Gastrocnemius medialis (tissue), 4 donors: ENCODE measurements at regions not wholly inside any gene's neighbourhood (a gene's known extent, or its start where the extent isn't known, plus 50 kb on each side); places are given as distances from the start of the nearest gene placed in this dataset.

Experiments used
- ATAC-seq, 2 donors: fragments of 150-250 bp; one replicate each; pipeline ENCODE4 v1.9.1; 2016
- DNase-seq, 2 donors: peaks; one replicate each; pipeline ENCODE4 v3.0.0-alpha.2; 2019
- H3K27ac ChIP-seq, 4 donors: fragments of 200-600 bp; sonication (generic); 1 replicate in 1 of 4; 2 replicates in 3 of 4; pipeline ENCODE4 v1.5.1; 2016 to 2018; ENCODE audit warnings: mild to moderate bottlenecking in 2 of 4, moderate library complexity in 1 of 4
- H3K27me3 ChIP-seq, 3 donors: fragments of 200-600 bp; sonication (generic) in 2 of 3; 1 replicate in 1 of 3; 2 replicates in 2 of 3; pipeline versions ENCODE4 v1.5.1 to v1.6.0; 2016 to 2019; ENCODE audit warnings: mild to moderate bottlenecking in 1 of 3, moderate library complexity in 1 of 3
- H3K36me3 ChIP-seq, 2 donors: fragments of 200-600 bp; sonication (generic) in 1 of 2; one replicate each; pipeline ENCODE4 v1.5.1; 2017 to 2018
- H3K4me1 ChIP-seq, 2 donors: fragments of 200-600 bp; sonication (generic) in 1 of 2; one replicate each; pipeline ENCODE4 v1.5.1; 2016 to 2017; ENCODE audit warnings: mild to moderate bottlenecking in 2 of 2
- H3K4me3 ChIP-seq, 4 donors: fragments of 200-600 bp; sonication (generic) in 3 of 4; 1 replicate in 1 of 4; 2 replicates in 3 of 4; pipeline ENCODE4 v1.5.1; 2016 to 2019; ENCODE audit warnings: mild to moderate bottlenecking in 2 of 4
- H3K9me3 ChIP-seq, 3 donors: fragments of 200-600 bp; sonication (generic) in 2 of 3; 1 replicate in 1 of 3; 2 replicates in 2 of 3; pipeline ENCODE4 v1.5.1; 2016 to 2019
- POLR2A ChIP-seq, 2 donors: fragments of 450-650 bp; IDR thresholded peaks; one replicate each; pipeline ENCODE4 v1.6.1; 2017; ENCODE audit warnings: antibody characterized with exemption in 2 of 2, mild to moderate bottlenecking in 2 of 2, moderate library complexity in 2 of 2
- in situ Hi-C, 4 donors: fragments of 200-750 bp; cut with MboI; loops; one replicate each; pipeline versions ENCODE4 v1.15.0 to v1.8.0; 2017; ENCODE audit warnings: low sequenced_read_pairs in 4 of 4
- intact Hi-C: fragments of 100-400 bp; cut with DNase I; formaldehyde crosslinking; loops from one replicate; pipeline ENCODE4 v1.15.1; 2023; ENCODE audit warnings: low total_unique reads
- TF ChIP-seq, protein P1 (sequence below), 5 experiments: fragments of 450-650 bp in 3 of 5; fragments of 200-600 bp in 2 of 5; sonication (generic) in 2 of 5; IDR thresholded peaks in 4 of 5; conservative IDR thresholded peaks in 1 of 5; 1 replicate in 4 of 5; 2 replicates in 1 of 5; pipeline ENCODE4 v1.5.1; 2016 to 2019; ENCODE audit warnings: antibody characterized with exemption in 5 of 5, mild to moderate bottlenecking in 3 of 5, moderate library complexity in 3 of 5

DNA sequence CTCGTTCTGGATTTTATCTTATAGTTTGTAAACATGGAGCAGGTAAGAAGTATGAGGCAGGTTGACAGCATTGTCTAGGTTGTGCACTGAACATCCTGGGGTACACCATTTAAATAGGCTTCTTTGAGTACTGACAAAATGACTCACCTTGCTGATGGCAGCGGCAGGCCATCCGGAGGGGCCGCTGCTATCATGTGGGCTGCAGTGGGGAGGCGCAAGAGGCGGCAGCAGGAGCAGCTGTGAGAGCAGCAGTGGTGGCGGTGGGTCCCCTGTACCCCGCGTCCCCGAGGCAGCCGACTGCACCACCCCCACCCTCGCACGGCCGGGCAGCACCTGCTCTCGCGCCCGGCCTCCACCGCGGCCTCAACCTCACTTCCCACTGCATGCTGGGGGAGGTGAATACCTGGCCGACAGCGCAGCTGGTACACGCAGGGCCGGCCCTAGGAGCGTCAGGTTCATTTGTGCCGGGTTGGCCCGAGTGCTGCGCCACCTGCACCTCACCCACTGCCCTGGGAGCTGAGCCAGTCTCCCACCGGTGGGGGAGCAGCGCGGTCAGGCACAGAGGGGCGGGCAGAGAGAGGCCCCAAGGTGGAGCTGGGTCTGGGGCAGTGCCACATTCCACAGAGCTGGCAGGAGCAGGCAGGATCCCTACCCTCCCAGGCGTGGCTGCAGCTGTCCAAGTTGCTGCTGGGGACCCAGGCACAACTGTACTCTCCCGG lies 154.5 kb upstream of the RBMS1 start:
- no peak overlapping the region for H3K4me3 ChIP-seq

DNA sequence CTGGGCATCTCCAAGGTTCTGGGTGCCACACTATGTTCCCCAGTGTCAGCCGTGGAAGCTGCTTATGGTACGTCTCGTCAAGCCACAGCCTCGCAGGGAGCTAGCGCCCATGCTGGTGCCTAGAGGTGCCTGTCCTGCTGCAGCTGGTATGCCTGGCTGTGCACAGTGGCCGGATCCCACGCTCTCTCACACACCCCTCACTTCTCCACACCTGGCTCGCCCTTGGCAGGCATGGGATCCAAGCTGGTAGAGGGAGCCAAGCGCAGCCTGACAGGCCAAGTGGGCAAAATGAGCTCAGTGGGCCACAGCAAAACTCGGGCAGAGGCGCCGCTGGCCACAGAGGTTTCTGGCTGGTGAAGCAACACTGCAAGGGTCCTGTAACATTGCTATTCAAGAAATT lies 156.1 kb upstream of the RBMS1 start:
- no peak for DNase-seq
- no peak for TF ChIP-seq POLR2A (IDR thresholded peaks at IDR 0.05)
- TF ChIP-seq, protein P1, sequence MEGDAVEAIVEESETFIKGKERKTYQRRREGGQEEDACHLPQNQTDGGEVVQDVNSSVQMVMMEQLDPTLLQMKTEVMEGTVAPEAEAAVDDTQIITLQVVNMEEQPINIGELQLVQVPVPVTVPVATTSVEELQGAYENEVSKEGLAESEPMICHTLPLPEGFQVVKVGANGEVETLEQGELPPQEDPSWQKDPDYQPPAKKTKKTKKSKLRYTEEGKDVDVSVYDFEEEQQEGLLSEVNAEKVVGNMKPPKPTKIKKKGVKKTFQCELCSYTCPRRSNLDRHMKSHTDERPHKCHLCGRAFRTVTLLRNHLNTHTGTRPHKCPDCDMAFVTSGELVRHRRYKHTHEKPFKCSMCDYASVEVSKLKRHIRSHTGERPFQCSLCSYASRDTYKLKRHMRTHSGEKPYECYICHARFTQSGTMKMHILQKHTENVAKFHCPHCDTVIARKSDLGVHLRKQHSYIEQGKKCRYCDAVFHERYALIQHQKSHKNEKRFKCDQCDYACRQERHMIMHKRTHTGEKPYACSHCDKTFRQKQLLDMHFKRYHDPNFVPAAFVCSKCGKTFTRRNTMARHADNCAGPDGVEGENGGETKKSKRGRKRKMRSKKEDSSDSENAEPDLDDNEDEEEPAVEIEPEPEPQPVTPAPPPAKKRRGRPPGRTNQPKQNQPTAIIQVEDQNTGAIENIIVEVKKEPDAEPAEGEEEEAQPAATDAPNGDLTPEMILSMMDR (IDR thresholded peaks at IDR 0.05 in 4 of 5, conservative IDR thresholded peaks at IDR 0.05 in 1 of 5), result no peak
- no peaks in the 10 kb centered on the region for H3K4me1 ChIP-seq
- intact Hi-C loops, result no loop called here
- ATAC-seq, result no peak
- no peaks in the 10 kb centered on the region for H3K9me3 ChIP-seq
- no peaks in the 10 kb centered on the region for H3K36me3 ChIP-seq
- H3K4me3 ChIP-seq, result no peak overlapping the region
- in situ Hi-C loops, result no loop called here
- no peaks in the 10 kb centered on the region for H3K27me3 ChIP-seq
- H3K27ac ChIP-seq, result no peak overlapping the region

More for the DNA sequence above, 154.5 kb upstream of the RBMS1 start:
- DNase-seq, result no peak
- Histone ChIP-seq H3K27me3 (no peaks in the 10 kb centered on the region), H3K4me1 (no peaks in the 10 kb centered on the region), H3K9me3 (no peaks in the 10 kb centered on the region), H3K36me3 (no peaks in the 10 kb centered on the region), H3K27ac (no peak overlapping the region)
- no peak for ATAC-seq
- intact Hi-C loops (no loop called here), in situ Hi-C loops (no loop called here)
- TF ChIP-seq POLR2A (IDR thresholded peaks at IDR 0.05), result no peak
- TF ChIP-seq, protein P1 (IDR thresholded peaks at IDR 0.05 in 4 of 5, conservative IDR thresholded peaks at IDR 0.05 in 1 of 5), result no peak

DNA sequence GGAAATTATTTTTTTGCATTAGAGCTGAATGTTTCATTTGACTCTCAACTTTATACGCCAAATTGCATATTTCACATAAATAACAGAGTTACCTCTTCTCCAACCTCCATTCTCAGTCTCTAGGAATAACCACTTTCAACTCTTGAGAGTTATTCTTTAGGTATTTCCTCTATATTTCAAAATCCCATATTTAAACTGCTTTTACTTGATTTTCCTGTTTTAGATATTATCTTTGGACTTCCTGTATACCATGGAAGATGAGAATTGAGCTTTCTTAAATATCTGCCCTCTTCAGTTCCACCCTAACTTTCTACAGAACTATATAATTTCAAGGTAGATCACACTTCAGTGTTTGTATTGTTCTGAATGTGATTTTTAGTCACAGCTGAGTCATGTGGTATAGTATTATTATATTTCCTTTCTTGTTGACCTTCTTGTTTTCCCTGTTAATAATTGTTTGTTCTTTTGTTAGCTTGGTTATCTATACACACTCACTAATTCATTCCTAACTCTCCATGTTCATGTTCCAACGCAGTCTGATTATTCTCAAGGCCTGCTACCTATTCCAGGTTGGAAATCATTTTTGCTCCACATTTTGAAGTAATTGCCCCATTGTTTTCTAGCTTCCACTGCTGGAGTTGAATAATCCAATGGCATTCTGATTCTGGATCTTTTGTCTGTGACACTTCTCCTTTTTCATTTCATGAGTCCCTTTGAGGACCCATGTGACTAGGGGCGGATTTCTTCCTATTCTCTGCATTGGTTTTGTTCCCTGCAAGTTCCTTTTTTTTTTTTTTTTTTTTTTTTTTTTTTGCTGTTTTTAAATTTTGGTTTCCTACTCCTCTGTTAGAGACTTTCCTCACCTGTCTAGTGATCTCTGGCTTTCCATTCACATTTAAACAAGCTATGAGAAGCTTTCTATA lies 156.8 kb upstream of the RBMS1 start:
- intact Hi-C loops (no loop called here), in situ Hi-C loops (no loop called here)
- DNase-seq, result no peak
- Histone ChIP-seq H3K4me3 (no peak overlapping the region), H3K27me3 (no peaks in the 10 kb centered on the region), H3K27ac (no peak overlapping the region), H3K9me3 (no peaks in the 10 kb centered on the region), H3K36me3 (no peaks in the 10 kb centered on the region), H3K4me1 (no peaks in the 10 kb centered on the region)
- TF ChIP-seq POLR2A (IDR thresholded peaks at IDR 0.05), result no peak
- TF ChIP-seq, protein P1 (IDR thresholded peaks at IDR 0.05 in 4 of 5, conservative IDR thresholded peaks at IDR 0.05 in 1 of 5), result no peak
- no peak for ATAC-seq

DNA sequence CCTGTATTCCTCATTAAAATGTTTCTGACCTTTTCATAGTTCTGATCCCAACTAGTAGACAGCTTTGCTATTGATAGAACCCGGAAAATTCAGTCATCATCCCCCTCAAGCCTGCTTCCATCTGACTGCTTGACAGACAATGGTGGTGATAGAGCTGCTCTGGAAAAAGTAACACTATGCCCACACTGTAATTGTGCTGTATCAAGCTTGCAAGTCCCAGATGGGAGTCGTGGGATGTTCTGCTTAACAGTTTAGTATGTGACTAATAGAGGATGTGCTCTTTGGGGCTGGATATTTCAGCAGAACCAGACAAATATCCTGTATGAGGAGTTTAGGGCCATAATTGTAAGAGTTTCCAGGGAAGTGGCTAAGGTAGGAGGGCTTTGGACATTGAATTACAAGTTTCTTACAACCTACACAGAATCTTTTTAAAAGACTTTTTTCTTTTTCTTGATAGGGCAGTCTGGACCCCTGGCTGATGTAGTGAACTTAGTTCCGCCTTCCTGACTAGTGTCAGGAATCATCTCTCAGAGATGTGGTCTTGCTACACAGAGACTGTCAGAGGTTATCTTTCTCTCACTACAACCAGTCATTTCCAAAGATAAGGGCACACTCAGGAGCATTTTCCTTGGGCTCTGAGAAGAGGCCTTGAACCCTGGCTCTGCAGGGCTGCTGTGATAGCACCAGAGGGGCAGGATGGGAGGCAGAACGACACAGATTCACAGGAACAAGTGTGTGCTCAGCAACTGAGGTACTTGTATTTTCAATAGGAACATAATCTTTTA lies 158.0 kb upstream of the RBMS1 start:
- ATAC-seq, result no peak
- in situ Hi-C loops, result no loop called here
- no peak overlapping the region for H3K27ac ChIP-seq
- no peak overlapping the region for H3K4me3 ChIP-seq
- no peak for DNase-seq
- no peaks in the 10 kb centered on the region for H3K36me3 ChIP-seq
- intact Hi-C loops, result no loop called here
- H3K9me3 ChIP-seq, result no peaks in the 10 kb centered on the region
- TF ChIP-seq, protein P1 (IDR thresholded peaks at IDR 0.05 in 4 of 5, conservative IDR thresholded peaks at IDR 0.05 in 1 of 5), result no peak
- no peak for TF ChIP-seq POLR2A (IDR thresholded peaks at IDR 0.05)
- no peaks in the 10 kb centered on the region for H3K27me3 ChIP-seq
- no peaks in the 10 kb centered on the region for H3K4me1 ChIP-seq
